Thymus (tissue), 11 donors: ENCODE measurements at regions not wholly inside any gene's neighbourhood (a gene's known extent, or its start where the extent isn't known, plus 50 kb on each side); places are given as distances from the start of the nearest gene placed in this dataset.

Experiments
- DNase-seq, 9 donors: peaks; one replicate each; pipeline ENCODE4 v3.0.0-alpha.2; 2013; ENCODE audit warnings: low spot score in 9 of 9, low read depth in 6 of 9, missing footprints in 1 of 9
- H3K27ac ChIP-seq, 2 donors: one replicate each; pipeline ENCODE4 v1.5.1; 2013; ENCODE audit warnings: control low read depth in 1 of 2, low read depth in 1 of 2, low read length in 1 of 2, mild to moderate bottlenecking in 1 of 2, moderate library complexity in 1 of 2
- H3K27me3 ChIP-seq, 2 donors: one replicate each; pipeline ENCODE4 v1.5.1; 2013; ENCODE audit warnings: low read length in 1 of 2; ENCODE audit not compliant: control insufficient read depth in 2 of 2, insufficient read depth in 1 of 2
- H3K36me3 ChIP-seq, 2 donors: one replicate each; pipeline ENCODE4 v1.5.1; 2013; ENCODE audit warnings: low read length in 1 of 2, mild to moderate bottlenecking in 1 of 2, moderate library complexity in 1 of 2; ENCODE audit not compliant: control insufficient read depth in 2 of 2, insufficient read depth in 2 of 2
- H3K4me1 ChIP-seq, 2 donors: one replicate each; pipeline ENCODE4 v1.5.1; 2013; ENCODE audit warnings: low read length in 2 of 2; ENCODE audit not compliant: control insufficient read depth in 2 of 2, insufficient read depth in 2 of 2
- H3K4me3 ChIP-seq, 2 donors: one replicate each; pipeline ENCODE4 v1.5.1; 2013; ENCODE audit warnings: low read length in 2 of 2, control low read depth in 1 of 2, mild to moderate bottlenecking in 1 of 2
- H3K9me3 ChIP-seq, 2 donors: one replicate each; pipeline ENCODE4 v1.5.1; 2013; ENCODE audit warnings: low read length in 1 of 2, mild to moderate bottlenecking in 1 of 2; ENCODE audit not compliant: control insufficient read depth in 2 of 2, insufficient read depth in 1 of 2
- WGBS: extraction: QIAGEN DNeasy Blood & Tissue Kit; methylation state at CpG from one replicate; pipeline ENCODE4 v1.1.7; 2013; 5-methylcytosine and 5-hydroxymethylcytosine counted together
- donor health status: healthy.

GRCh38 chr3:10738688-10739372 is 77.2 kb upstream of the SLC6A11 start:
- peak in 8 of 9 donors; percentile 24 to 65 (median 45) for DNase-seq
- H3K27me3 ChIP-seq: peaks cover 2 to 20% of the 10 kb centered on the region in 2 donors
- WGBS: 5% methylated on average over 30 of the region's 30 CpGs
- H3K36me3 ChIP-seq: no peaks in the 10 kb centered on the region
- no peak overlapping the region for H3K4me3 ChIP-seq
- H3K9me3 ChIP-seq: no peaks in the 10 kb centered on the region
- no peak overlapping the region for H3K27ac ChIP-seq
- H3K4me1 ChIP-seq: peaks cover 0 to 2% of the 10 kb centered on the region in 2 donors

GRCh38 chr3:10740954-10741353 is 75.1 kb upstream of the SLC6A11 start:
- Histone ChIP-seq H3K27ac (no peak overlapping the region), H3K36me3 (no peaks in the 10 kb centered on the region), H3K27me3 (peaks cover 2 to 24% of the 10 kb centered on the region in 2 donors), H3K4me1 (peaks cover 0 to 2% of the 10 kb centered on the region in 2 donors), H3K4me3 (no peak overlapping the region), H3K9me3 (no peaks in the 10 kb centered on the region)
- no peak for DNase-seq
- WGBS: 78% methylated on average over 4 of the region's 4 CpGs

GRCh38 chr3:10741891-10742671 is 73.9 kb upstream of the SLC6A11 start:
- H3K27ac ChIP-seq: no peak overlapping the region
- no peaks in the 10 kb centered on the region for H3K36me3 ChIP-seq
- peaks cover 2 to 24% of the 10 kb centered on the region in 2 donors for H3K27me3 ChIP-seq
- no peak for DNase-seq
- whole genome bisulfite sequencing: 90% methylated on average over 10 of the region's 10 CpGs
- H3K9me3 ChIP-seq: no peaks in the 10 kb centered on the region
- H3K4me1 ChIP-seq: peaks cover 0 to 2% of the 10 kb centered on the region in 2 donors
- H3K4me3 ChIP-seq: no peak overlapping the region

DNA sequence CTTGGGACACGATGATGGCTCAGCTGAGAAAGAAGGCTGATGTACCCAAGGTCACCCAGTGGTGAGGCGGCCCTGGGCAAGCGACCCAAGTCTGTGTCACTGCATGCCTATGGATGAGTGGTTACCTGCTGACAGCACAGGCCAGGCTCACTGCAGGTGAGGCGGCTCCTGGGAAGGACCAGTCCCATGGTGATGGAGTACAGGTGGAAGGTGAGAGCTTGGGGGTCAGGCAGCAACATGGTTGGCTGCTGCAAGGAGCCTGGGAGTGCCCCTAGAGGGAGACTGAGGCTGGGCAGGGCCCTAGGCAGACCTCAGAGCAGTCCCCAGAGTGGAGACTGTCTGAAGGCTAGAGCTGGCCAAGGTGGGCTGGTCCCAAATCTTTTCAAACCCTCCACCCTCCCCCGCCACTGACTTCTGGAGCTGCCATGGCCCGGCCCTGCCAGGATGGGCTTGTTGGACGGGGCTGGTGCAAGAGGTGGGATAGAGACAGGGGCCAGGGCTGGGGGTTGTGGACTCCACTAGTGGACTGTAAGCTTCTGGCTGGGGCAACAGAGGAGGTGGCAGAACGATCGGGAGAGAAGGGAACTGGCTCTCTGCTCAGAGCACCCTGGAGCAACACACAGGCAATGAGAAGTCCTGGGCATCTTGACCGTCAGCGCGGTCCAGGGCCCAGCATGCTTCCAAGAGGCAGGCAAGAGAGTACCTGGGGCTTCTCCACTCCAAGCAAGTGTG is 72.5 kb upstream of the SLC6A11 start:
- peaks cover 1 to 14% of the 10 kb centered on the region in 2 donors for H3K27me3 ChIP-seq
- H3K27ac ChIP-seq: no peak overlapping the region
- DNase-seq: no peak
- H3K9me3 ChIP-seq: no peaks in the 10 kb centered on the region
- no peaks in the 10 kb centered on the region for H3K36me3 ChIP-seq
- 93% methylated on average over 12 of the region's 12 CpGs for WGBS
- H3K4me1 ChIP-seq: peaks cover 0 to 2% of the 10 kb centered on the region in 2 donors
- H3K4me3 ChIP-seq: no peak overlapping the region

DNA sequence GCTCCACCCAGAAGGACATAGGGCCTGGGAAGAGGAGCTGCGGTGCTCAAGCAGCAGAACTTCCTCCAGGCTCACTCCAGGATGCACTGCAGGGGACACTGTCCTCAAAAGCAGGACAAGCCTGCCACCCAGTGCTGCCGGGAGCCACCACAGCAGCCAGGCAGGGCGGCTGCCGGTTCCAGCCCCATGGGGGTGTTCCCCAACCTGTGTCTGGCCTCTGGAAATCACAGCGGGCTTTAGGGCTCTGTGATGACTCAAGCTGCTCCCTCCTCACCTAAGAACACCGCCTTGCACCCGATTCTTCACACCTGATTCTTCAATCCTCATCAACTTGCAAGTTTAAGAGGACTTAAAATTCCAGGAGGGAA is 71.9 kb upstream of the SLC6A11 start:
- H3K4me1 ChIP-seq: no peaks in the 10 kb centered on the region
- H3K9me3 ChIP-seq: no peaks in the 10 kb centered on the region
- H3K27ac ChIP-seq: no peak overlapping the region
- 31% methylated on average over 7 of the region's 7 CpGs for WGBS
- peaks cover 0 to 10% of the 10 kb centered on the region in 2 donors for H3K27me3 ChIP-seq
- H3K4me3 ChIP-seq: no peak overlapping the region
- peak in 2 of 9 donors; percentile 10 to 22 for DNase-seq
- H3K36me3 ChIP-seq: no peaks in the 10 kb centered on the region

GRCh38 chr3:10745392-10745791 is 70.6 kb upstream of the SLC6A11 start:
- DNase-seq: no peak
- Histone ChIP-seq H3K9me3 (no peaks in the 10 kb centered on the region), H3K4me3 (no peak overlapping the region), H3K27me3 (peaks cover 0 to 6% of the 10 kb centered on the region in 2 donors), H3K27ac (no peak overlapping the region), H3K36me3 (no peaks in the 10 kb centered on the region), H3K4me1 (no peaks in the 10 kb centered on the region)

- Histone ChIP-seq H3K27me3 (peaks cover 0 to 6% of the 10 kb centered on the region in 2 donors), H3K36me3 (no peaks in the 10 kb centered on the region), H3K9me3 (no peaks in the 10 kb centered on the region), H3K27ac (no peak overlapping the region), H3K4me1 (no peaks in the 10 kb centered on the region), H3K4me3 (no peak overlapping the region)
- peak in 1 of 9 donors; percentile 4 for DNase-seq
- 64% methylated on average over 4 of the region's 4 CpGs for WGBS
Observed at GRCh38 chr3:10746001-10746400, 70.0 kb upstream of the SLC6A11 start.

GRCh38 chr3:10746684-10747083 is 69.3 kb upstream of the SLC6A11 start:
- DNase-seq: no peak
- H3K4me1 ChIP-seq: no peaks in the 10 kb centered on the region
- H3K4me3 ChIP-seq: no peak overlapping the region
- H3K27me3 ChIP-seq: peaks cover 0 to 6% of the 10 kb centered on the region in 2 donors
- no peak overlapping the region for H3K27ac ChIP-seq
- no peaks in the 10 kb centered on the region for H3K36me3 ChIP-seq
- no peaks in the 10 kb centered on the region for H3K9me3 ChIP-seq
- WGBS: 96% methylated on average over 2 of the region's 2 CpGs

- H3K27me3 ChIP-seq: peaks cover 0 to 6% of the 10 kb centered on the region in 2 donors
- no peak overlapping the region for H3K27ac ChIP-seq
- H3K36me3 ChIP-seq: no peaks in the 10 kb centered on the region
- DNase-seq: no peak
- no peaks in the 10 kb centered on the region for H3K9me3 ChIP-seq
- H3K4me3 ChIP-seq: no peak overlapping the region
- 86% methylated on average over 6 of the region's 6 CpGs for WGBS
- no peaks in the 10 kb centered on the region for H3K4me1 ChIP-seq
Observed at GRCh38 chr3:10747341-10747740, 68.7 kb upstream of the SLC6A11 start.
